HG02798 (cell line): ENCODE measurements at regions not wholly inside any gene's neighbourhood (a gene's known extent, or its start where the extent isn't known, plus 50 kb on each side); places are given as distances from the start of the nearest gene placed in this dataset.
"Not testable (repeated sequence)": the region's sequence is repeated elsewhere in the genome, so short reads cannot be mapped to it uniquely, and the experiment has no call there.

Experiments used
- ATAC-seq: cut with Tn5 transposase; IDR thresholded peaks from one replicate; pipeline ENCODE4 v1.9.1; 2021; ENCODE audit warnings: mild to moderate bottlenecking; ENCODE audit not compliant: unreplicated experiment, poor library complexity

DNA sequence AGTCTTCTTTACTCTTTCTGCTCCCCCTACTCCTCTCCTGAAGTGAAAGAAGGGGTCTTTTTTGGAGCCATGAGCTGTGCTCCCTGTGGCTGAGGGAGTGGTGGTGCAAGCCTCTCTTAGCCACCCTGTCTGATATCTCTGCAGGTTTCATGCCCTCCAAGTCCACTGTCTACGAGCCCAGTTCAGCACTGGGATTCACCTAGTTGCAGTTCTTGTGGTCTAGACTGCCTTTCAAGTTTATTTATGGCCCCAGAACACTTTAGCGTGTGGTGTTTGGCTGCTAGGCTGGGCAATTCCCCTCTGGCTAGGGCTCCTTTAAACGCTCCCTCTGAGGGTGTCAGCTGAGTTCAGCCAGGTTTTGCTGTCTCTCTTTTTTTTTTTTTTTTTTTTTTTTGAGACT, 908.6 kb downstream of the TRHDE start:
- ATAC-seq: no peak

- ATAC-seq: no peak
Observed at GRCh38 chr12:73181244-73181643, 909.1 kb downstream of the TRHDE start.

DNA sequence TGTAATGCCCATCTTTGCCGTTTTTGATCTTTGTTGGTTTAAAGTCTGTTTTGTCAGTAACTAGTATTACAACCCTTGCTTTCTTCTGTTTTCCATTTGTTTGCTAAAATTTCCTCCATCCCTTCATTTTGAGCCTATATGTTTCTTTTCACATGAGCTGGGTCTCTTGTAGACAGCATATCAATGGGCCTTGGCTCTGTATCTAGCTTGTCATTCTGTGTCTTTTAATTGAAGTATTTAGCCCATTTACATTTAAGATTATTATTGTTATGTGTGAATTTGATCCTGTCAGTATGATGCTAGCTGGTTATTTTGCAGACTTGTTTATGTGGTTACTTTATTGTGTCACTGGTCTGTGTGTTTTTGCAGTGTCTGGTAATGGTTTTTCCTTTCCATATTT, 913.2 kb downstream of the TRHDE start:
- no peak for ATAC-seq

DNA sequence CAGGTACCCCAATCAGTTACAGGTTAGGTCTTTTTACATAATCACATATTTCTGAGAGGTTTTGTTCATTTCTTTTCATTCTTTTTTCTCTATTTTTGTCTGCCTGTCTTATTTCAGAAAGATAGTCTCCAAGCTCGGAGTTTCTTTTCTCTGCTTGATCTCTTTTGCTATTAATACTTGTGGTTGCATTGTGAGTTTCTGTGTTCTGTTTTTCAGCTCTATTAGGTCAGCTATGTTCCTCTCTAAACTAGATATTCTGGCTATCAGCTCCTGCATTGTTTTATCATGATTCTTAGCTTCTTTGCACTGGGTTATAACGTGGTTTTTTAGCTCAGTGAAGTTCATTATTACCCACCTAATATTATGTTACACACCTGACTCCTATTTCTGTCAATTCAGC, 914.1 kb downstream of the TRHDE start:
- no peak for ATAC-seq

DNA sequence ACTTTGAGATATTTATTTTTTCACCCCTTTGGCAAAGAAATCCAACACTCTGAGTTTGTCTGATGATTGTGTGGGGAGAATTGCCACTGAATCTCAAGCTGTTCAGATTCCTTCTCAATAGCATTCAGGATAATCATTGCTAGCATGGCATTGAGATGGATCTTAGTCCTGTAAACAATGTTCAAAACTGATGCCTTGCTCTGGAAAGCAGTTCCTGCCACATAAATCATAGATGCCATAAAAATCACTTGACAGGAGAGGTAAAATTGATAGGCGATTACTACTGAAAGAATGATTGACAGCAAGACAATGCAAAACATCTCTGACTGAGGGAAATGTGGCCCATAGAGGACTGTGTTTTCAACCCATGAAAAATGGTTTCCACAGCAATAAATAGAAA, 915.6 kb downstream of the TRHDE start:
- ATAC-seq: no peak

DNA sequence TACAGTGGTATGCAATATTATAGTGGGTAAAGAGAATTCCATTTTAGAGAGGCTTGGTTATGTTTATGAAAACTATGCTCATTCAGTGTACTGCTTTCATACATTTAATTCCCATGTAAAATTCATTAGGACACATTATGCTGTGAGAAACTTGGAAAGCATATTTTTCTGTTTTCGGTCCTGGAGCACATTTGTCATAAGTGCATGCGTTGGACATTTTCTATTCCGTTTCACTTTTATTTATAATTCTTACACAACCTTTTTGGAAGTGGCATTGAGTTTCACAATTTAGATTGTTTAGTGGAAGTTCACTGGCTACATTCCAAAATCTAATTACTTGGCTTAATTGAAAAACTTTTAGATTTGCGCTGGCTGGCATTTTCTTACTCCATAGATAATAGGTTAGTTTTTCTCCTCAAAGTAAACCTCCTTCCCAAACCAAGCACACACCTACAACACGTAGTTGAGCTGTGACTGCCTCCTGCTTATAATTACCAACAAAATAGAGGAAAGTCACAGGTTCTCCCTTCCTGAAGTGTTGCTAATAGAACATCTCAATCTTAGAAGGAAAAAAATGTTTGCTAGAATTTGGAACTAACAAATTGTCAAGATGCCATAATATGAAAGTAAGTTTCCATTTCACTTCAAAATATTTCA, 938.5 kb downstream of the TRHDE start:
- no peak for ATAC-seq

DNA sequence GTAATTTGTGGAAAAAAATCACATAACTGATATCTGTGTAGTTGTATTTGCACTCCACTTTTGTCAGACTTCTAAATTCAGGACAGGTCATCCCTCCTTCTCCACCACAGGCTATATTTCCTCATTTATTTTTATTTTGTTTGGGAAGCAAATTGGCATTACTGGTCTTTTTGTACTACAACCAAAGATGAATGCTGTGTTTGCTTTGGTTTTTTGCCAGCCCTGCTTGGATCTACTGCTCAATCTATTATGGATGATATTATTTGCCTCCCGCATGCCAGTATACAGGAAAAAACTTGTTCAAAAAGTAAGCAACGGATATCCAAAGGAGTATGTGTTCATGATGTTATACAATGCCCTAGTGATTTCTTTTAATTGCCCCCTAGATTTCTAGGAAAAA, 948.8 kb downstream of the TRHDE start:
- no peak for ATAC-seq

GRCh38 chr12:73221398-73221797, 949.2 kb downstream of the TRHDE start:
- ATAC-seq: no peak

- ATAC-seq: no peak
Observed at GRCh38 chr12:73221836-73222235, 949.7 kb downstream of the TRHDE start.

DNA sequence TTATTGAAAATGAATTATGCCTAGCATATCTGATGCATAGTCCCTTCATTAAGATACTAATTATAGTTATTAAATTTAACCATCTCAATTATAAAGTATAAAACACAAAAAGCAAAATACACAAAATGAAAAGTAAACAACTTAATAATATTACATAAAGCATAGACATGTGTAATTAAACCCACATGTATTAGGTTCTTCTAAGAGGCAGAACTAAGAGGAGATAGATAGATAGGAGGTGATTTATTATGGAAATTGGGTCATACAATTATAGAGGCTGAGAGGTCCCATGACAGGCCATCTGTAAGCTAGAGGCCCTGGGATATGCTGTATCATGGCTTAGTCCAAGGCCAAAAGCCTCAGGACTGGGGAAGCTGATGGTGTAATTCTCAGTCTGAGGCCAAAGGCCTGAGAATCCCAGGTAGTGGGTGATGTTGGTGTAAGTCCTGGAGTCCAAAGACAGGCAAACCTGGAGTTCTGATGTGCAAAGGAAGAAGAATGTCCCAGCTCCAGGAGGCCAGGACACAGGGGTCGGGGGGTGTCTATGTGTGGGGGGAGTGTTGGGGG, 953.3 kb downstream of the TRHDE start:
- no peak for ATAC-seq

- no peak for ATAC-seq
Observed at GRCh38 chr12:73225941-73226340, 953.8 kb downstream of the TRHDE start.

DNA sequence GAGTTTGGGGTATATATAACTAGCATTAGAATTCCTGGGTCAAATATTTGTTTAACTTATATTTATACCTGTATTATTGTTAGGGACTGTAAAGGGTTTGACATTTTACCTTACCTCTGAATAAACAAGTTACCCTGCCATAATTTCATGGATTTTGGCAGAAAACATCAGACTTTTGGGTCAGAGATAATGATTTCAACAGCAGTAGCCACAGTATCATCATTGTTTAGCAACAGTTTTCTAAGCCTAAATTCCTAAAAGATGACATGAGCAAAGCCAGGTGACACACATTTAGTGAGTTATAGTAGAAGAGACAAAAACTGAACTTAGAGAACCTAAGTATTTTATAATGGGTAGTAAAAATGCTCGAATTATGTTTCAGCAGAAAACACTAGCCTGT, 954.4 kb downstream of the TRHDE start:
- no peak for ATAC-seq

- not testable (repeated sequence) for ATAC-seq
Observed at GRCh38 chr12:73228828-73229227, 956.7 kb downstream of the TRHDE start.

GRCh38 chr12:73235387-73235786, 963.2 kb downstream of the TRHDE start:
- ATAC-seq: no peak

GRCh38 chr12:73240110-73240509, 967.9 kb downstream of the TRHDE start:
- ATAC-seq: no peak

- no peak for ATAC-seq
Observed at GRCh38 chr12:73262788-73263381, 990.7 kb downstream of the TRHDE start.

- ATAC-seq: no peak
Observed at GRCh38 chr12:73266206-73266605, 994.0 kb downstream of the TRHDE start.

DNA sequence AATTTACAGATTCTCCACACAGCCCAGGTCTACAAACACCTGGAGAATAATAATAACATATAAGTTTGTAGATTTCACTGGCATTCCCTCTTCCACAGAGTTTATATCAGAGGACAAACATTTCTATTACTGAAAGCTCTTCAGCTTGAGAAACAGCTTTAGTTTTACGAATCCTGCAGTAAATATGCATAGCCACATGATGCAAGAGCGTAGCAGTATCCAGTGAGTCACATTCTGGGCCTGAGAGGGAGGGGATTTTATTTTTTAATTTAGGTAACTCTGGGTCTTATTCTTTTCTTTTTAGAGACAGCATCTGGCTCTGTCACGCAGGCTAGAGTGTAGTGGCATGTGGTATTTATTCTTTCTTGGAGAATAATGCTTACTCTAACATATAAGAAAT, 1002.8 kb downstream of the TRHDE start:
- no peak for ATAC-seq

- no peak for ATAC-seq
Observed at GRCh38 chr12:73277971-73278370, 1005.8 kb downstream of the TRHDE start.

DNA sequence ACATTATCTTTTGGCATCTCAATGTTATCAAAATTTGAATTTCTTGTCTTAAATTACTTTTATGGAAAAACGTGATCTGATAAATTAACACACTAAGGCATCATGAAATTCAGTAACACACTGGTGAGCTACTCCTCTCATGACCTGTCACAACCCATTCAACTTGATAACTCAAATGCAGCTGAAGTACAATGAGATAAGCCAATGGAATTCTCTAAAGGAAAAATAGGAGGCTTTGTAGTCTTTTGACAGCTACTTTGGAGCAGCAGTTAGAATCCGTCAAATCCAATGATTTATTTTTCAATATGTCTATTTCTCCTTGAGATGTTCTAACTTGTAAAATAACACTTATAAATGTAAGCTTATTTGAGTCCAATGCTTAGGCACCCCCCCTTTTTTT, 1029.4 kb downstream of the TRHDE start:
- no peak for ATAC-seq

DNA sequence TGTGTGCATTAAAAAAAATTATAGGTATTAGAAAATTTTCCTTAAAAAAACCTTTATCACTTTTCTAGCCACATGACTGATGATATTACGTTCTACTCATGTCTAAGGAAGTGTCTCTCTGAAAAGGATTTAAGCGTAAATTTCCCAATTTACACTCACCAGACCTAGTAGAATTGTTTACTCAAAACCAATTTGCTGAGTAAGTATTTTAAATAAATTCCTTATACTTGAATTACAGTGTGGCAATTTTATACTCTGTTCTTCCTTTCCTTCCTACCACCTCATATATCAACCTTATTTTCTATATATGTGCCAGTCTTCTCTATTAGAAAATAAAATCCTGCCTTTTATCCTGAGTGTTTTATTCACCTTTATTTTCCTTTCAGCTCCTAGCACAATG, 1035.1 kb downstream of the TRHDE start:
- ATAC-seq: no peak

- no peak for ATAC-seq
Observed at GRCh38 chr12:73308079-73308478, 1035.9 kb downstream of the TRHDE start.
